GM23248 (cell line): ENCODE measurements at regions not wholly inside any gene's neighbourhood (a gene's known extent, or its start where the extent isn't known, plus 50 kb on each side); places are given as distances from the start of the nearest gene placed in this dataset.

Source experiments
- DNase-seq: peaks from one replicate; pipeline ENCODE4 v3.0.0-alpha.2; 2015
- H2AFZ ChIP-seq: fragments of 200-600 bp; sonication (generic); 2 replicates; pipeline ENCODE4 v1.6.1; 2016; ENCODE audit warnings: antibody characterized with exemption
- H3F3A ChIP-seq: fragments of 200-600 bp; sonication (generic); 2 replicates; pipeline ENCODE4 v1.6.1; 2016; ENCODE audit warnings: mild to moderate bottlenecking, antibody characterized with exemption, mixed run types; ENCODE audit not compliant: insufficient read depth
- H3K27ac ChIP-seq: fragments of 200-600 bp; sonication (generic); 2 replicates; pipeline ENCODE4 v1.5.1; 2016; ENCODE audit warnings: mild to moderate bottlenecking
- H3K27me3 ChIP-seq: fragments of 200-600 bp; sonication (generic); replicated peaks from 2 replicates; pipeline ENCODE4 v1.6.1; 2016; ENCODE audit warnings: mild to moderate bottlenecking; ENCODE audit not compliant: insufficient read depth
- H3K36me3 ChIP-seq: fragments of 200-600 bp; sonication (generic); 2 replicates; pipeline ENCODE4 v1.6.1; 2016; ENCODE audit warnings: low read depth, mild to moderate bottlenecking
- H3K4me1 ChIP-seq: fragments of 200-600 bp; sonication (generic); 2 replicates; pipeline ENCODE4 v1.6.1; 2016; ENCODE audit warnings: mild to moderate bottlenecking; ENCODE audit not compliant: insufficient read depth
- H3K4me2 ChIP-seq: fragments of 200-600 bp; sonication (generic); one replicate; pipeline ENCODE4 v1.6.1; 2016; ENCODE audit warnings: mild to moderate bottlenecking; ENCODE audit not compliant: unreplicated experiment
- H3K4me3 ChIP-seq: fragments of 200-600 bp; sonication (generic); 2 replicates; pipeline ENCODE4 v1.5.1; 2016; ENCODE audit warnings: mild to moderate bottlenecking
- H3K79me2 ChIP-seq: fragments of 200-600 bp; sonication (generic); 2 replicates; pipeline ENCODE4 v1.6.1; 2016; ENCODE audit warnings: mild to moderate bottlenecking; ENCODE audit not compliant: insufficient read depth
- H3K9ac ChIP-seq: fragments of 200-600 bp; sonication (generic); 2 replicates; pipeline ENCODE4 v1.6.1; 2016; ENCODE audit warnings: mild to moderate bottlenecking
- H3K9me2 ChIP-seq: fragments of 200-600 bp; sonication (generic); 2 replicates; pipeline ENCODE4 v1.6.1; 2016; ENCODE audit warnings: mixed run types, mild to moderate bottlenecking, moderate library complexity; ENCODE audit not compliant: insufficient read depth
- H3K9me3 ChIP-seq: fragments of 200-600 bp; sonication (generic); one replicate; pipeline ENCODE4 v1.6.1; 2017; ENCODE audit warnings: low read depth
- H4K20me1 ChIP-seq: fragments of 200-600 bp; sonication (generic); 2 replicates; pipeline ENCODE4 v1.6.0; 2016; ENCODE audit not compliant: insufficient read depth
- EZH2 ChIP-seq: fragments of 200-600 bp; sonication (generic); IDR thresholded peaks from 2 replicates; pipeline ENCODE4 v1.6.1; 2018; ENCODE audit warnings: antibody characterized with exemption, mild to moderate bottlenecking; ENCODE audit not compliant: insufficient read depth, poor library complexity, severe bottlenecking
- EZH2phosphoT487 ChIP-seq: fragments of 200-600 bp; sonication (generic); IDR thresholded peaks from 2 replicates; pipeline ENCODE4 v1.6.1; 2018; ENCODE audit warnings: antibody characterized with exemption, moderate library complexity, mild to moderate bottlenecking, low read depth; ENCODE audit not compliant: insufficient read depth
- WGBS, 2 experiments: methylation state at CpG; one replicate each; pipeline ENCODE4 v1.1.6; 2015 to 2017; ENCODE audit warnings: low lambda C conversion rate in 2 of 2, low coverage in 1 of 2; ENCODE audit errors: missing lambda C conversion rate in 2 of 2; 5-methylcytosine and 5-hydroxymethylcytosine counted together
- in situ Hi-C: fragments of 300-500 bp; cut with MboI; formaldehyde crosslinking; loops from 2 replicates; pipeline ENCODE4 v1.15.0; 2020

DNA sequence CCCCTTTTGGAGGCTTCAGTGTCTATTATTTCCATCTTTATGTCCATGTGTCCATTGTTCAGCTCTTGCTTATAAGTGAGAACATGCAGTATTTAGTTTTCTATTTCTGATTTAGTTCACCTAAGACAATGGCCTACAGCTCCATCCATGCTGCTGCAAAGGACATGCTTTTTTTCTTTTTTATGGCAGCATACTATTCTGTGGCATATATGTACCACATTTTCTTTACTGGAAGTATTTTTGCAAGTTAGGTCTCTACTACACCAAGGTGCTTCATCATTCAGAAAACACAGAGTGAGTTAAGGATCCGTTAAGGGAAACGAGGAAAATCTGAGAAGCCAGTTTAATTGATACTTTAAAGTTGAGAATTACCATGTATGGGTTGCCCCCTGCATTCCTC, 297.2 kb downstream of the CDCA7 start:
- H3K4me1 ChIP-seq = peaks cover 17% of the 10 kb centered on the region
- H3K9ac ChIP-seq = no peak overlapping the region
- H4K20me1 ChIP-seq = no peaks in the 10 kb centered on the region
- H3K27me3 ChIP-seq = no peaks in the 10 kb centered on the region
- H3F3A ChIP-seq = peaks cover 20% of the 10 kb centered on the region
- H2AFZ ChIP-seq = no peak overlapping the region
- H3K4me2 ChIP-seq = no peak overlapping the region
- no peaks in the 10 kb centered on the region for H3K79me2 ChIP-seq
- in situ Hi-C loops = no loop called here
- no peaks in the 10 kb centered on the region for H3K36me3 ChIP-seq
- no peaks in the 10 kb centered on the region for H3K9me3 ChIP-seq
- TF ChIP-seq EZH2phosphoT487 = no peak
- TF ChIP-seq EZH2 = no peak
- no peaks in the 10 kb centered on the region for H3K9me2 ChIP-seq
- no peak overlapping the region for H3K4me3 ChIP-seq
- 100% methylated on average over 2 of the region's 2 CpGs for WGBS, 2 experiments
- no peak for DNase-seq
- peak overlapping the region; percentile 96 for H3K27ac ChIP-seq

GRCh38 chr2:173652311-173652710, 297.6 kb downstream of the CDCA7 start:
- peak; percentile 91 for DNase-seq
- Histone ChIP-seq H3K4me1 (peaks cover 17% of the 10 kb centered on the region), H2AFZ (no peak overlapping the region), H3K9ac (peak overlapping the region; percentile 70), H3F3A (peaks cover 20% of the 10 kb centered on the region), H3K9me2 (no peaks in the 10 kb centered on the region), H3K4me3 (peak overlapping the region; percentile 23; the same call in 1 of the 2 replicates), H3K79me2 (no peaks in the 10 kb centered on the region), H3K27me3 (no peaks in the 10 kb centered on the region), H3K9me3 (no peaks in the 10 kb centered on the region), H3K27ac (peak overlapping the region; percentile 96), H4K20me1 (no peaks in the 10 kb centered on the region), H3K36me3 (no peaks in the 10 kb centered on the region), H3K4me2 (peak overlapping the region; percentile 74)
- in situ Hi-C loops = no loop called here
- TF ChIP-seq EZH2 (no peak), EZH2phosphoT487 (no peak)
- 58 to 74% methylated on average over 1 of the region's 1 CpG for whole genome bisulfite sequencing, 2 experiments

- WGBS, 2 experiments = 37 to 40% methylated on average over 10 of the region's 10 CpGs
- peak overlapping the region; percentile 70 for H3K9ac ChIP-seq
- no peaks in the 10 kb centered on the region for H4K20me1 ChIP-seq
- in situ Hi-C loops = no loop called here
- peaks cover 21% of the 10 kb centered on the region for H3K4me1 ChIP-seq
- peak overlapping the region; percentile 74 for H3K4me2 ChIP-seq
- no peaks in the 10 kb centered on the region for H3K9me2 ChIP-seq
- peak overlapping the region; percentile 96 for H3K27ac ChIP-seq
- H2AFZ ChIP-seq = no peak overlapping the region
- DNase-seq = peak; percentile 96
- no peak for TF ChIP-seq EZH2phosphoT487
- no peak for TF ChIP-seq EZH2
- H3K79me2 ChIP-seq = no peaks in the 10 kb centered on the region
- peak overlapping the region; percentile 27 for H3K4me3 ChIP-seq
- H3K27me3 ChIP-seq = no peaks in the 10 kb centered on the region
- H3K36me3 ChIP-seq = no peaks in the 10 kb centered on the region
- no peaks in the 10 kb centered on the region for H3K9me3 ChIP-seq
- peaks cover 21% of the 10 kb centered on the region for H3F3A ChIP-seq
Measured at GRCh38 chr2:173652767-173653431, 298.2 kb downstream of the CDCA7 start.

GRCh38 chr2:173653432-173653805, 298.7 kb downstream of the CDCA7 start:
- Histone ChIP-seq H2AFZ (no peak overlapping the region), H3K27ac (peak overlapping the region; percentile 96), H3K4me1 (peaks cover 24% of the 10 kb centered on the region), H3K9ac (0 out of 2 replicates have a peak overlapping the region, but pooled peaks have one; percentile 25), H3K4me2 (no peak overlapping the region), H3K9me2 (no peaks in the 10 kb centered on the region), H3K36me3 (no peaks in the 10 kb centered on the region), H3K4me3 (no peak overlapping the region), H3F3A (peaks cover 25% of the 10 kb centered on the region), H3K9me3 (no peaks in the 10 kb centered on the region), H3K79me2 (no peaks in the 10 kb centered on the region), H3K27me3 (no peaks in the 10 kb centered on the region), H4K20me1 (no peaks in the 10 kb centered on the region)
- no peak for DNase-seq
- in situ Hi-C loops = no loop called here
- WGBS, 2 experiments = 77 to 82% methylated on average over 6 of the region's 6 CpGs
- no peak for TF ChIP-seq EZH2
- TF ChIP-seq EZH2phosphoT487 = no peak
